ENCODE measurements at regions not wholly inside any gene's neighbourhood (a gene's known extent, or its start where the extent isn't known, plus 50 kb on each side); places are given as distances from the start of the nearest gene placed in this dataset.

DNA sequence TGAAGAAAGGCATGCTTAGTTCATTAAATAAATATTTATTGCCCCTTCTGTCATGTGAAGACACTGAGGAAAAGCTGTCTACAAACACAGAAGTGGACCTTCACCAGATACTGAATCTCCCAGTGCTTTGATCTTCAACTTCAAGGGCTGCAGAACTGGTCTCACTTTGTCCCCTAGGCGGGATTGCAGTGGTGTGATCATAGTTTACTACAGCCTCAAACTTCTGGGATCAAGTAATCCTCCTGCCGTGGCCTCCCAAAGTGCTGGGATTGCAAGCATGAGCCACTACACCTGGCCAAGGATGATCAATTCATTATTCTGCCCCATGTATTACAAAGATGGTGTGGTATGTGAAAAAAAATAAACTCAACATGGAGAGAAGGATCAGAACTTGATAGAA, 496.2 kb upstream of the HS3ST5 start:
- no peak for DNase-seq
- TF ChIP-seq, protein P1, sequence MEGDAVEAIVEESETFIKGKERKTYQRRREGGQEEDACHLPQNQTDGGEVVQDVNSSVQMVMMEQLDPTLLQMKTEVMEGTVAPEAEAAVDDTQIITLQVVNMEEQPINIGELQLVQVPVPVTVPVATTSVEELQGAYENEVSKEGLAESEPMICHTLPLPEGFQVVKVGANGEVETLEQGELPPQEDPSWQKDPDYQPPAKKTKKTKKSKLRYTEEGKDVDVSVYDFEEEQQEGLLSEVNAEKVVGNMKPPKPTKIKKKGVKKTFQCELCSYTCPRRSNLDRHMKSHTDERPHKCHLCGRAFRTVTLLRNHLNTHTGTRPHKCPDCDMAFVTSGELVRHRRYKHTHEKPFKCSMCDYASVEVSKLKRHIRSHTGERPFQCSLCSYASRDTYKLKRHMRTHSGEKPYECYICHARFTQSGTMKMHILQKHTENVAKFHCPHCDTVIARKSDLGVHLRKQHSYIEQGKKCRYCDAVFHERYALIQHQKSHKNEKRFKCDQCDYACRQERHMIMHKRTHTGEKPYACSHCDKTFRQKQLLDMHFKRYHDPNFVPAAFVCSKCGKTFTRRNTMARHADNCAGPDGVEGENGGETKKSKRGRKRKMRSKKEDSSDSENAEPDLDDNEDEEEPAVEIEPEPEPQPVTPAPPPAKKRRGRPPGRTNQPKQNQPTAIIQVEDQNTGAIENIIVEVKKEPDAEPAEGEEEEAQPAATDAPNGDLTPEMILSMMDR (IDR thresholded peaks at IDR 0.05; ENCODE audit: low read length) = no peak
- TF ChIP-seq EZH2phosphoT487 (IDR thresholded peaks at IDR 0.05; ENCODE audit: low read length) = no peak
- TF ChIP-seq EZH2 (optimal IDR thresholded peaks at IDR 0.05; ENCODE audit: low read depth, low read length) = no peak
- Histone ChIP-seq H3K27me3 (replicated peaks; ENCODE audit: insufficient read depth, low read length) (no peaks in the 10 kb centered on the region), H3K4me1 (ENCODE audit: low read length) (no peaks in the 10 kb centered on the region), H2AFZ (ENCODE audit: low read length) (no peak overlapping the region), H3K27ac (ENCODE audit: low read length) (no peak overlapping the region), H3K4me3 (ENCODE audit: low read length) (no peak overlapping the region), H3K36me3 (replicated peaks; ENCODE audit: insufficient read depth, low read length) (no peaks in the 10 kb centered on the region), H4K20me1 (ENCODE audit: insufficient read depth, low read length) (no peaks in the 10 kb centered on the region), H3K4me2 (ENCODE audit: low read depth, low read length) (no peak overlapping the region), H3F3A (ENCODE audit: insufficient read depth, low read length) (no peaks in the 10 kb centered on the region), H3K9me2 (replicated peaks; ENCODE audit: insufficient read depth, low read length) (no peaks in the 10 kb centered on the region), H3K79me2 (ENCODE audit: low read length) (no peaks in the 10 kb centered on the region), H3K9me3 (replicated peaks; ENCODE audit: insufficient read depth, low read length) (no peaks in the 10 kb centered on the region), H3K9ac (ENCODE audit: low read length) (no peak overlapping the region)

DNA sequence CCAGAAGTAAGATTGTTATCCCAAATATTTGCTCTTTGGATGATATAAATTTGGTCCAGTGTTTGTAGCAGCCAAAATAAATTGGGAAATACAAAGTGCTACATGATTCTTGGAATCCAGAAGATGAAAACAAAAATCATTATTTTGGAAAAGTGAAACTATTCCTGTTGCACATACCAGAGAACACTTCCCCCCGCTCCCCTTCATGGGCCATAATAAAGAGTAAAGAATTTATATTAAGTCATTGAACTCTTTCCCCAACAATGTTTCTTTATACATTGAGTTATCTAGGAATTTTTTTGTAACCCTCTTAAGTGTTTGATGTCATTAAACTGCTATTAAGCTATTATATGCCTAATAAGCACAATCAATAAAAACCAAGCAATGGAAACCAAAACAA, 490.4 kb upstream of the HS3ST5 start:
- Histone ChIP-seq H4K20me1 (ENCODE audit: insufficient read depth, low read length) (no peaks in the 10 kb centered on the region), H3K9me2 (replicated peaks; ENCODE audit: insufficient read depth, low read length) (no peaks in the 10 kb centered on the region), H3F3A (ENCODE audit: insufficient read depth, low read length) (no peaks in the 10 kb centered on the region), H3K27ac (ENCODE audit: low read length) (no peak overlapping the region), H3K9ac (ENCODE audit: low read length) (no peak overlapping the region), H3K4me1 (ENCODE audit: low read length) (no peaks in the 10 kb centered on the region), H2AFZ (ENCODE audit: low read length) (no peak overlapping the region), H3K27me3 (replicated peaks; ENCODE audit: insufficient read depth, low read length) (no peaks in the 10 kb centered on the region), H3K36me3 (replicated peaks; ENCODE audit: insufficient read depth, low read length) (no peaks in the 10 kb centered on the region), H3K4me3 (ENCODE audit: low read length) (no peak overlapping the region), H3K79me2 (ENCODE audit: low read length) (no peaks in the 10 kb centered on the region), H3K4me2 (ENCODE audit: low read depth, low read length) (no peak overlapping the region), H3K9me3 (replicated peaks; ENCODE audit: insufficient read depth, low read length) (no peaks in the 10 kb centered on the region)
- DNase-seq = no peak
- TF ChIP-seq EZH2phosphoT487 (IDR thresholded peaks at IDR 0.05; ENCODE audit: low read length) = no peak
- TF ChIP-seq, protein P1 (IDR thresholded peaks at IDR 0.05; ENCODE audit: low read length) = no peak
- TF ChIP-seq EZH2 (optimal IDR thresholded peaks at IDR 0.05; ENCODE audit: low read depth, low read length) = no peak

DNA sequence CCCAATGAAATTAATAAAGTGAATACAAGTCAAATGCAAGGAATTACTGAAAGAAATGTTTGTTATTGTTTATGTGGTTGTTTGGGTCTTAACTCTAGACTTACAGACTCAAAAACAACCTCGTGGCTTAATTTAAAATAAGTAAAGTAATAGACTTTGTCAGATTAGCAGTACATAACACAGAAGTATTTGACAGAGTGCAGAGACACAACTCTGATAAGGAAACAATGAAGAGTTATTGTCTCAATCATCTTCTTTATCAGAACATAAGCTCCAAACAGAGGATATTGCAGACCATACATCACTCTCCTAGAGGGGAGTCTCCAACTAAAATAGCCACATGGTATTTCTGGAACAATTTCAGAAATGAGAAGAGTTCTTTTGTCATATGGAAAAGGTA, 487.7 kb upstream of the HS3ST5 start:
- Histone ChIP-seq H2AFZ (ENCODE audit: low read length) (no peak overlapping the region), H3F3A (ENCODE audit: insufficient read depth, low read length) (no peaks in the 10 kb centered on the region), H4K20me1 (ENCODE audit: insufficient read depth, low read length) (no peaks in the 10 kb centered on the region), H3K27ac (ENCODE audit: low read length) (no peak overlapping the region), H3K36me3 (replicated peaks; ENCODE audit: insufficient read depth, low read length) (no peaks in the 10 kb centered on the region), H3K9me2 (replicated peaks; ENCODE audit: insufficient read depth, low read length) (no peaks in the 10 kb centered on the region), H3K9me3 (replicated peaks; ENCODE audit: insufficient read depth, low read length) (no peaks in the 10 kb centered on the region), H3K79me2 (ENCODE audit: low read length) (no peaks in the 10 kb centered on the region), H3K4me3 (ENCODE audit: low read length) (no peak overlapping the region), H3K4me2 (ENCODE audit: low read depth, low read length) (no peak overlapping the region), H3K27me3 (replicated peaks; ENCODE audit: insufficient read depth, low read length) (no peaks in the 10 kb centered on the region), H3K9ac (ENCODE audit: low read length) (no peak overlapping the region), H3K4me1 (ENCODE audit: low read length) (no peaks in the 10 kb centered on the region)
- DNase-seq = no peak
- TF ChIP-seq EZH2phosphoT487 (IDR thresholded peaks at IDR 0.05; ENCODE audit: low read length) = no peak
- TF ChIP-seq EZH2 (optimal IDR thresholded peaks at IDR 0.05; ENCODE audit: low read depth, low read length) = no peak
- TF ChIP-seq, protein P1 (IDR thresholded peaks at IDR 0.05; ENCODE audit: low read length) = no peak
